Fibroblast of the conjunctiva (primary cell): ENCODE measurements at regions not wholly inside any gene's neighbourhood (a gene's known extent, or its start where the extent isn't known, plus 50 kb on each side); places are given as distances from the start of the nearest gene placed in this dataset.
A peak's percentile ranks its signal among the peaks of the same experiment; 100 is the strongest.
"Not testable (repeated sequence)": the region's sequence is repeated elsewhere in the genome, so short reads cannot be mapped to it uniquely, and the experiment has no call there.

Experiments
- DNase-seq: peaks from one replicate; pipeline ENCODE4 v3.0.0-alpha.2; 2010; ENCODE audit warnings: low read depth

DNA sequence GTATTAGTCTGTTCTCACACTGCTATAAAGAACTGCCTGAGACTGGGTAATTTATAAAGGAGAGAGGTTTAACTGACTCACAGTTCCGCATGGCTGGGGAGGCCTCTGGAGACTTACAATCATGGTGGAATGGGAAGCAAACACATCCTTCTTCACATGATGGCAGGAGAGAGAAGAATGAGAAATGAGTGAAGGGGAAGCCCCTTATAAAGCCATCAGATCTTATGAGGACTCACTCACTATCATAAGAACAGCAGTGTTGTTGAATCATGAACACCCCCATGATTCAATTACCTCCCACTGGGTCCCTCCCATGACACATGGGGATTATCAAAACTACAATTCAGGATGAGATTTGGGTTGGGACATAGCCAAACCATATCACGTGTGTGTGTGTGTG lies 1764.4 kb upstream of the SEL1L start:
- DNase-seq: not testable (repeated sequence)

DNA sequence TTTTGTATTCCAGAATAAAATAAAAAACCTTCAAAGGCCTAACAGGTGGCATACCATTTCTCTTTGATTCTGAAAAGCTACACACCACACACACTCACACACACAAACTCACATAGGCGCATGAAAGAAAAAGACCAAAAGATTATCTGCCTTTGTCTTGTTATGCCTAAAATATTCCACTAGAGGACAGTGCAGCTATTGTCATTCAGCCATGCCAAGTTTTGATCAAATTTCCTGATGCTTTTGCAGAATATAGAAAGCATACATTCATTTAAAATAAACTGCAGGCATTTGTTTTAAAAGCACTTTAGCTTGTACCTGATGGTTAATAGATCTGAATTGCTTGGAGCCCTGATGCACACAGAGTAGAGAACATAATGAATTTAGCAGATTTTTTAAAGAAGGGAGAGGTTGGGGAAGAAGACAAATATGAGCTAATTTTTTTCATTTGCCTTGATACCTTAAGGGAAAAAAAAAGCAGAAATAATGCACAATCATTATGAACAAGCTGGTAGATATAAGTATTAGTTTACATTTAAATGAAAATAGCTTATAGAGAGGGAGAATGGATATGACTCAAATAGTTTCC lies 1766.9 kb upstream of the SEL1L start:
- DNase-seq: peak; percentile 20

DNA sequence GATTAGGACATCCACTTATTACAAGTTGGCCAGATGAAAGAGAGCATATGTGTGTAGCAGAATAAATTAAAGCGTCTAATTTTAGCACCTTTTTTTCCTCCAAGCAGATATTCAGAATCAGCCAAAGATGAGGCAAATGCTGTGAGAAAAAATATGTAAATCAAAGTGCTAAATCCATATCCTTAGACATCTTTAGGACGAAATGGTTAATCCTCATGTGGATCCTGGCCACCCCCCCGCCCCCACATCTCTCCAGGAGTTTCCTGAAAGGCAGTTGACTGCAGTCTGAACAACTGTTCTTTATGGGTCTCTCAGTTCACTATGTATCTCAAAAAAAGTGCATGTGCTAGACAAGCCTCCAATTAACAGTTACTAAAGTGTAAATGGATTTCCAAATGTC lies 1768.1 kb upstream of the SEL1L start:
- no peak for DNase-seq

DNA sequence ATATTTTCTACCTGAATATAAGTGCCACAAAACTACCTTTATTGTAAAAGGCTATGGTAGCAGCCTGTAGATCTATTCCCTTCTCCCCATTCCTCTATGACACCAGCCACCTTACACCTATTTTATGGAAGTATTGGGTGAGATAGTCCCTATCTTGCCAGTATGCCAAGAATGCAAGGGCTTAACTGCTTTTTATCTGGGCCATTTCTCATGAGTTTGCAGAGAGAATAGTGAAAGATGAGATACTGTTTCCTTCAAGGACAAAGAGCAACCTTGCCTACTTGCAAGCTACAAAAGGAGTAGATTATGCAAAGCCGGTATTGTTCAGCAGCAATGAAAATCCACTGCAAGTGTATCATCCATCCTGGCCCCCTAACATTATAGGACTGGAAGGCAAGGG lies 1775.6 kb upstream of the SEL1L start:
- DNase-seq: no peak

DNA sequence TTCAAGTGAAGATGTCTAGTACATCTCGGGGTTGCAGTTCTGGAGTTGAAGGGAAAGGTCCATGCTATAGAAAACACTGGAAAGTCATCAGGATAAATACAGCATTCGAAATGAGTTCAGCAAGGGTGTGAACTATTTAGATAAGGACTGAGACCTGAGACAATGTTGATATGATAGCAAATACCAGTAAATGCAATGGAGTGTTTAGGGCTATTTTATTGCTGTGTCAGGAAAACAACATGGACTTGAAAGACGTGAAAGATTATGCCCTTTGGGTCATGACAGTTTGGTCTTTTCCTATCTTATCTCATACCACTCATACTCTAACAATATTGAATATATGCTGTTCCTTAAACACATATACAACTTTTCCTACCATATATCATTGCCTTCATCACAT lies 1776.2 kb upstream of the SEL1L start:
- no peak for DNase-seq

DNA sequence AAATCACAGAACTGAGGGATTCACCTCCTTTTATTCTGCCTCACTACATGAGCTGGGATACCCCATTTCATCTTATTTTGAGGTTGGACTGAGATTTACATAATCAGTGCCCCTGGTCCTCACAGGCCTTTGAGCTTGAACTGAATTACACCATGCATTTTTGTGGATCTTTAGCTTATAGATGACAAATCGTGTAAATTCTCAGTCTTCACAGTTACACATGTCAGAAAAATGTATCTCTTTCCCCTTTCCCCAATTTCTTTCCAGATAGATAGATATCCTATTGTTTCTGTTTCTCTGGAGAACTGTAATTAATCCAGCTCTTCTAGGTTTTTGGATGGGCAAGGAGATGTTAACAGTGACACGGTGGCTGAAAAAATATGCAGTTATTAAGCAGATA lies 1778.9 kb upstream of the SEL1L start:
- DNase-seq: no peak

DNA sequence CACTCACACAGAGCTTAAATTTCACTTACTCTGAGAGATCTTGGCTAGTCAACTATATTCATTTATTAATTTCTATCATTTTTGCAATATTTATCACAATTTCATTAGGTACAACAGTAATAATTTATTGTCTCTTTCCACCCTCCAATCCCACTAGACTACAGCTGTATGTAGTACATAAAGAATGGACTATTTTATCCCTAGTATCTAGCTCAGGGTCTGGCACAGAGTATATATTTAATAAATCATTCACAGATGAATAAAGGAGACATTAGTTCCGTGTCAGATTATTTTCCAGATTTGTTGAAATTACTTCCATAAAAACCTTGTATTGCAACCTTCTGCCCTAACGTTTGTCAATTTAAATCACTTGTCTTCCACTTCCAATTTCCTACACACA lies 1781.1 kb upstream of the SEL1L start:
- DNase-seq: no peak

DNA sequence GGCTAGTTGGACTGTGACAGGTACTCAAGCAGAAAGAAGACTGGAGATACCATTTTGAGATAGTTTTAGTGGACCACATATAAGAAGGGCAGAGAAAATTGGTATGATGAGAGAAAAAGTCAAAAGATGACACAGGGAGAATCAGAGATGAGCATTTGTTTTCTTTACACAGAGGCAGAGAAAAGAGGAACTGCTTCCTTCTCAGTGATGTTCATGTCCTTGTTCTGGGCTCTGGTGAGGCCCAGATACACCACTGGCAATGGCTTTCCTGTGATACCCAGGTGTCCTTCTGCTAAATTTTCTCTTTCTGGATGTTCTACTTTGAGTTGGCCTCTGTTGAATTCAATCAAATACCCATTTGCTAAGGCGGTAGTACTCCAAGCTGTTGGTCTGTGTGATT lies 1782.7 kb upstream of the SEL1L start:
- no peak for DNase-seq

DNA sequence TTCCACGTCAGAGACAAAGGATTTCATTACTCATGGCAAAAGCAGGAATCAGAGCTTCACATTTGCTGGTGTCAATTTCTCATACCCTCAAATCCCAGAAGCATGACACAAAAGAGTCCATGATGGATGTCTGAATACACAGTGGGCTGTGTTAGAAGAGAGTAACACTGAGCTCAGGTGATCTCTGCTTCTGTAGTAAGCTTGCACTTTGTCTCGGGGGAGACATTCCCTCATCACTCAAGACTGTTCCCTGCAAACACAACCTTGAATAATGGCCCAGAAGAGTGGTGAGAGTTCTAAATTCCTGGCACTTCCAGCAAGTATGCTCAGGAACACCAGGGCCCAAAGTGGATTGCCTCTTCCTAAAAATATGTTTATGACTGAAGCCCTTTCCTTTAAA lies 1787.2 kb upstream of the SEL1L start:
- no peak for DNase-seq

DNA sequence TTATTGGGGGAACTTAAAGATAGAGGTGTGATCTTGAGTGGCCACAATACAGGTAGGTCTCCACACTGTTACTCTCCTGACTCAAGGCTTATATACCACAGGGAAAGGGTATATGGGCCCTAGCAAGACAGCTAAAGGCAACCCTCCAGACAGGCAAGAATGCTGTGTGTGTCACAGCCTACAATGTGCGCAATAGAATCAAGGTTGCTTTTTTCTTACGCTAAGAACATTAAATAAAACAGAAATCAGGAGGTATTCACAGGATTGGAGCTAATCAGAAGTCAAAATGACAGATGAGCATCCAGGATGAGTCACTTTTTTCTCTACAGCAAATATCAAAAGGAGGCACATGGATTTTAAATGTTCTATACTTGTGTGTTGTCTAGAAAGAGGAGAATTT lies 1797.9 kb upstream of the SEL1L start:
- no peak for DNase-seq

DNA sequence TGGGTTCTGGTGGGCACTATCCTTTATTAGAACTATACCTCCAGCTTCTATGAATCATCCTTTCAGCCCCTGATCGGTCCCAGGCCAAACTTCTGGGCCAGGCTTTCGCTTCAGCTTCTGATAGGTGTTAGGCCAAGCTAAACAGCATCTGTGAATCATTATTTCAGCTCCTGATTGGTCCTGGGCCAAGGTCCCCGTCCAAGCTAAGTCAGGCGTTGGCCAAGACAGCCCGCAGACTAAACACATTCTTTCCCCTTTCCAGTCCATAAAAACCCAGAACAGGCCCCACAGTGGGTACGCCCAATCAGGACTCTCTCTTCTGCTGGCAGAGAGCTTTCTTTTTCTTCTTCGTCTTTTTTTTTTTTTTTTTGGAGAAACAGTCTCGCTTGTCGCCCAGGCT lies 1808.9 kb upstream of the SEL1L start:
- peak; percentile 65 for DNase-seq

DNA sequence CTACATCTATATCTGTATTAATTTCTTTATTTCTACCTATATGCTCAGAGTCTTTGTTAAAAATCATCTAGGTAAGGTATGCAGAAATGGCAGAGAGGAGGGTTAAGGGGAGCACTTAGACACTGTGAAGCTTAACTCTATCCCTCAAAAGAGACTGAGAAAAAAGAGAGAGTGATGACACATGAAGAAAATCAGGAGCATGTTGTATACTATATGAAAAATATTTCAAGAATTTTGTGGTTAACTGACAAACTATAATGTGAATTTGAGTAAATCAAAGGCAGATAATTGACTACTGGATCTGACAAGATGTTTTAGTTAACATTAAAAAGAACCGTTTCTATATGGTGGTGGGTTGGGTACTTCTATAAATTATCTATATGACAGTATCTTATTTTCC lies 1814.2 kb upstream of the SEL1L start:
- no peak for DNase-seq

DNA sequence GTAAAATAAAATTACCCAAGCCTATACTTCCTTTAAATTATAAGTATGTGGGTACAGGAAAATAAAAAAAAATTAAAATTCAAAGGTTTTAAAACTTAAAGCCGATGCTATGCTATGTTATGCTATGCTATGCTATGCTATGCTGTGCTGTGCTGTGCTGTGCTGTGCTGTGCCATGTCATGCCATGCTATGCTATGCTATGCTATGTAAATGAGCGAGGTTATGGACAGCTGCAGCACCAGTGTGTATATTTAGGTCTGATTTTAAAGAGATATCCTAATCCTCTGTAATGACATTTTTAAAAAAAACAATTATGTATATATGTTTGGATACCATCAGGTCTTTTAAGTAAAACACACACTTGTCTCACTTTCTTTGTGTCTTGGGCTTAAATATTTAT lies 1822.0 kb upstream of the SEL1L start:
- DNase-seq: no peak

DNA sequence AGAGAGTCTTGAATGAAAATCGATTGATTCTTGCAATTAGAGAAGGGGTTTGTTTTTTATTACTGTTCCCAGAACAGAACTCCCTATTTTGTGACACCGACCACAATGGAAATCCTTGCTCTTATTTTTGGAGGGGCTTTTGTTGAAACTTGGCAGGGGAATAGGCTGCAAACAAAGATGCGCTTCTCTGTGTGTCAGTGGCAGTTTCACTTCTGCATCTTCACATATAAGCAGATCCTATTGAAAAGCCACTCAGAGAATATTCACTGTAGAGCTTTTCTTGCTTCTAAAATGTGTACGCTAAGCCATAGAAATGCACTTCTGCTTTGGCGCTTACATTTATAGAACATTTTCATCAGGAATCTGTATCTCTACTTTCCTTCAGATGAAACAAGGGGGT lies 1822.4 kb upstream of the SEL1L start:
- DNase-seq: no peak

DNA sequence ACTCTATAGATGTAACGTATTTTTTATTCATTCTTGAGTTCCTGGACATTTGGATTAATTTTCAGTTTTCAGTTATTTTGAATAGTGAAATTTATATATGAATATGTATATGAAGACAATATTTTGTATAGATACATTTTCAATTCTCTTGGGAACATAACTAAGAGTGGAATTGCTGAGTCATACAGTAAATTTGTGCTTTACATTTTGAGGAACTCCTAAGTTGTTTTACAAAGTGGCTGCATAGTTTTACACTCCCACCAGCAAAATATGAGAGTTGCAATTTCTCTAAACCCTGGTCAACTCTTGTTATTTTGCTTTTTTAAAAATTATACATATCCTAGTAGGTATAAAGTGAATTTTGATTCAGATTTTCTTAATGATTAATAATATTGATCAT lies 1838.6 kb upstream of the SEL1L start:
- DNase-seq: no peak

DNA sequence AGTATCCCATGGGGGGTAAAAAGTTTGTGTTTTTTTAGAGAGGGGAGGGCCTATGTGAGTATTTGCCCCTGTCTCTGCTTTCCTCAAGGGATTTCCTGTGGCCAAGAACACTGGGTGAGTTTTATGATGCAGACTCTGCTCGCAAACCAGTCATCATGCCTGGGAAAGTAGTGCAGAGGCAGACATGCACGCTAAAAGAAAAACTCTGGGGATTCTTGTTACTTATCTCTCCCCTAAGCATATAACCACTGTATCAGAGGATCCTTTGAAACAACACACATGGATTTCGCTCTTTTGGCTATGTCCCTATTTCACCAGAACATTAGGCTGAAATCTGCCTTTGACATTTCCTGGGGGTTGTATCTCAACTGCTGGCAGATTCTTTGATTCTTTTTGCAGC lies 1845.8 kb upstream of the SEL1L start:
- DNase-seq: no peak

DNA sequence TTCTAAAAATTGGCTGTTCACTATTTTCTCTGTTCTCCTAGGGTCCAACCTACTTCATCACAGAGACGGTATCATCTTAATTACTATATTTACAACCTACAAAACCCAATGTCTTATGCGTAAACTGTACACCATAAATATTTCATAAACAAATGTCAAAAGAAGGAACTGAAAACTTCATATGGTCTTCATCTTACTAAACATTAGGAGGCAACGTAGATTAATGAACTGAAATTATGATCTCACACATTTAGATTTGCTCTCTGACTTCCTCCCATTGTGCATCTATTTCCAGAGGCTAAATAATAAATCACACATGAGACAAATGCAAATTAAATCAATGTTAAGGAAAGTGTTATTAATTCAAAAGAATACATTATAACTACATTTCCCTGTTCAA lies 1850.6 kb upstream of the SEL1L start:
- DNase-seq: no peak

DNA sequence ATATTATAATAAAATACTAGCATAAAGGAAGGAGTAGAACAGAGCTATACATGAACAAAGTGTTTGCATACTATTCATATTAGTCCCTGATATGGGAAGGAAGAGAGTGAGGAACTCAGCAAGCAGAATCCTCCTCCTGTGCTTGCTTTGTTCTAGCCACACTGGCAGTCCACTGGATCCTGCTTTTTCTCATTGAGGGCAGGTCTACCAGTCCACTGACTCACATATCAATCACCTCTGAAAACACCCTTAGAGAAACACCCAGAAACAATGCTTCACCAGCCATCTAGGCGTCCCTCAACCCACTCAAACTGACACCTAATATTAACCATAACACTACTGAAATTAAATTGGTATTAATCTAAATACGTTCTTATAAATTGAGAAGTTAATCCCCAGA lies 1861.7 kb upstream of the SEL1L start:
- no peak for DNase-seq

DNA sequence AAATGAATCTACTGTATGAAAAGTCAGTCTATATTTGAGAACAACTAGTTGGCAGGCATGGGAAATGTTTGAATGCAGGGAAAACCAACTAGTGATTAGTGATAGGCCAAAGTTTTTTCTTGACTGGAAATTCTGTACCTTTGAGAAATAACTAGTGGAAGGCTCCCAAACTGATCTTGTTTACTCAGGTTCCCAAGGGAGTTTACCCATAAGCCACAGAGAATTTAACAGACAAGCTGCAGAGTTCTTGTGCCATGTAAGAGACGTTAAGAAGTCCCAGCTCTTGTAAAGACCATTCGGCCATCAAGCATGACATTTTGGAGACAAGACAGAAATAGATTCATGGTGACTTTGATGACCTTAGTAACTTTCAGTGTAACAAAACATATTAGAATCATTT lies 1882.8 kb upstream of the SEL1L start:
- no peak for DNase-seq

DNA sequence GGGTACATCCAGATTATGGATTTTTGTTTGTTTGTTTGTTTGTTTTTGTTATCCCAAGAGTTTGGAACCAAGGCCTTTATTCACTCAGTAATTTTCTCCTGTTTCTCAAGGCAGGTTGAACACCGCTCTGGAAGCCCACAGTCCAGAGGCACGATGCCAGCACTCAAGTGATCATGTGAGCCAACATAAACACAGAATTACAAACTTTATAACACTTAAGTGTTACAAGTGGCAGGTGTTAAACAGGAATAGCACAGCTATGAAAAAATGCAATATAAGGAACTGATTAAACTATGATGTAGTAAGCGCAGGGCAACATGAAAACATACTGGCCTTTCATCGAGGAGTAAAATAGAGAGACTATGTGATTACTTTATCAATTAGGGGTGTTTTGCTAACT lies 1885.8 kb upstream of the SEL1L start:
- DNase-seq: no peak

DNA sequence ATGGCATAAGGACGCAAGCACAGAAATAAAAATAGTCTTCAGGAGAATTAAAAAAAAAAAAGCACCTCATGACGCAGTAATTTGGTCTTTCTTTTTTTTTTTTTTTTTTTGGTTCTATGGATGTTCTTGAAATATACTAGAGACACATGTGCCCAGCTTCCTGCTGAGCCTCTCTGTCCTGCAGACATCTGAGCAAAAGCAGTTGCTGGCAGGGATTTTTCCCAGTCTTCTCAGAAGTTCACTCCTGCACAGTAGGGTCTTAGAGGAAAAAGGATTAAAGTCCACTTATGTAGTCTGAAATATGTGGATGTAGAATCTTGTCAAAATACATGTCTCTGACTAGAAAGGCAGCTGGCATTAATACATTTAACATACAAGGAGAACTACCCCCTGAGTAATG lies 1888.1 kb upstream of the SEL1L start:
- no peak for DNase-seq

DNA sequence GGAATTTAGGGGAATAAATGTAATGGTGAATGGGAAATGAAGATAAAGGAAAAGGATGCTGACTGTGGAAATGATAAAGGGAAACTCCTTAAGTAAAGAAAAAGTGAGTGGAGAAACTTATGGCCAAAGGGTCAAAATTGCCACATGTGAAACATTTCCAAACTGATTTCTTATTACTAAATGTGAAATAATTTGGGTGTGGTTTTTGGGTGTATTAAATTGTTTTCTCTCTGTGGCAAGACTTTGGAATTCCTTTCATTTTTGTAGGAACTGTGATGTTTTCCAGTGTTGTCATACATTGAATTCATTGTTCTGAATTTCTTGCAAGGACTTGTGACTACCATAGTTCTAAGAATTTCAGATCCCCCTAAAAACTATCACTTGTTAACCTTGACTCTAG lies 1891.5 kb upstream of the SEL1L start:
- peak; percentile 35 for DNase-seq

DNA sequence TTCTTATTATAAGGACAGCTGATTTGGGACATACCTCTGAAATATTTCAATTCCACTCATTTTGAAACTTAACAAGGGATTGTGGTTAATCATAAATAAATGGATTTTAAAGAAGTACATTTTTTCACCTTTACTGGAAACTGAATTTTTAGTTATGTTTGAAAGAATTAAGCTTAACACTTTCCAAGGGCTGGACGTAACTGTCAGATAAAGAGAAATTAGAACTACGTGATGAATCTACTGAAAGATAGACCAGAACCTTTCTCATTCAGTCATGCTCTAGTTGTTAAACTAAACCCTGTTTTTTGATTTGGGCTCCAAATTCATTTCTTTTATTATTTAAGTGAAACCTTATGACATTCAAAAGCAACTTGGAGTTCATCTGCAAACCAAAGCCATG lies 1892.1 kb upstream of the SEL1L start:
- DNase-seq: no peak

DNA sequence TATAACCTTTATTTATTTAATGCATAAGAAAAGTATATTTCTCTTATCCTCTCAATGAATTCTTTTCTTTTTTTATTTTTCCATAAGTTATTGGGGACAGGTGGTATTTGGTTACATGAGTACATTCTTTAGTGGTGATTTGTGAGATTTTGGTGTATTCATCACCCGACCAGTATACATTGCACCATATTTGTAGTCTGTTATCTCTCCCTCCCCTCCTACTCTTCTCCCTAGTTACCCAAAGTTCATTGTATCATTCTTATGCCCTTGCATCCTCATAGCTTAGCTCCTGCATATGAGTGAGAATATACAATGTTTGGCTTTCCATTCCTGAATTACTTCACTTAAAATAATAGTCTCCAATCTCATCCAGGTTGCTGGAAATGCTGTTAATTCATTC lies 1900.0 kb upstream of the SEL1L start:
- DNase-seq: no peak

DNA sequence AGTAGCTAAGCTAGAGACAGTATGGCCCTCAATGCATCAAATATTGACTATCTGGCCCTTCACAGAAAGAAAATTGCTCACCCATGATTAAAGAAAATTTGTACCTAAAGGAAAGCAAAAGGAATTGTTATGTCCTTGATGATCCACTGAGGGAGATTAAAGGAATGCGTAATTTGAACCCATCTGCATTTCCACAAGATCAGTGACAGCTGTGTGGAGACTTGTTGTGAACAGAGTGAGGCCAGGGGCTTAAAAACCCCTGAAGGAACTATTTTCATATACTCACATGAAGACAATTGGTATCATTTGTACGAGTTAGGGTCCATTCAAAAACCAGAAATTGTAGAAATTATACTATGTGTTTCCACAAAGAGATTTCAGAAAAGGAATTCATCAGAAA lies 1908.1 kb upstream of the SEL1L start:
- DNase-seq: no peak
